Calu3 (cell line): ENCODE measurements at regions not wholly inside any gene's neighbourhood (a gene's known extent, or its start where the extent isn't known, plus 50 kb on each side); places are given as distances from the start of the nearest gene placed in this dataset.

ENCODE experiments used
- BruUV-seq: library from RNA; stranded (reverse); fragments of 400-500 nt; replicated peaks from 2 replicates; lab custom pipeline; 2021; lab: Mats Ljungman, UMichigan
- CTCF ChIA-PET: fragments of 300-600 bp; sonication (Branson Sonifier 250); formaldehyde crosslinking; loops from one replicate; lab custom pipeline; 2022; ENCODE audit warnings: antibody characterized with exemption; lab: Charles Lee
- DNase-seq: peaks from one replicate; pipeline ENCODE4 v3.0.0; 2022
- H3K27ac Mint-ChIP-seq: one replicate; pipeline ENCODE4 v1.8.0; 2022; ENCODE audit warnings: mixed read lengths; ENCODE audit not compliant: unreplicated experiment
- H3K27me3 Mint-ChIP-seq: one replicate; pipeline ENCODE4 v1.8.0; 2022; ENCODE audit warnings: mixed read lengths; ENCODE audit not compliant: unreplicated experiment
- H3K36me3 Mint-ChIP-seq: one replicate; pipeline ENCODE4 v1.8.0; 2022; ENCODE audit warnings: mild to moderate bottlenecking, moderate library complexity, mixed read lengths; ENCODE audit not compliant: insufficient read depth, unreplicated experiment
- H3K4me1 Mint-ChIP-seq: one replicate; pipeline ENCODE4 v1.8.0; 2022; ENCODE audit warnings: mild to moderate bottlenecking, low read depth, mixed read lengths; ENCODE audit not compliant: unreplicated experiment
- H3K4me3 Mint-ChIP-seq: one replicate; pipeline ENCODE4 v1.8.0; 2022; ENCODE audit warnings: mild to moderate bottlenecking, low read depth, moderate library complexity, mixed read lengths; ENCODE audit not compliant: unreplicated experiment
- H3K9me3 Mint-ChIP-seq: one replicate; pipeline ENCODE4 v1.8.0; 2022; ENCODE audit warnings: low read depth, mixed read lengths; ENCODE audit not compliant: unreplicated experiment
- CTCF ChIP-seq: fragments of 200-600 bp; IDR thresholded peaks from one replicate; pipeline ENCODE4 v1.8.0; 2022; ENCODE audit warnings: antibody characterized with exemption; ENCODE audit not compliant: unreplicated experiment
- intact Hi-C: fragments of 100-400 bp; cut with micrococcal nuclease; formaldehyde crosslinking; loops from one replicate; pipeline ENCODE4 v1.10.0; 2022; ENCODE audit not compliant: unreplicated experiment

GRCh38 chr1:217944550-217944949 lies 313.4 kb downstream of the SPATA17 start:
- DNase-seq: no peak
- intact Hi-C loops: no loop called here
- TF ChIP-seq CTCF: no peak
- Mint-ChIP-seq H3K27ac (no peak overlapping the region), H3K36me3 (no peaks in the 10 kb centered on the region), H3K9me3 (no peaks in the 10 kb centered on the region), H3K4me1 (peaks cover 6% of the 10 kb centered on the region), H3K27me3 (peaks cover 29% of the 10 kb centered on the region), H3K4me3 (no peak overlapping the region)
- BruUV-seq: no TSS peak
- CTCF ChIA-PET: no interaction called here

- no peak for DNase-seq
- no TSS peak for BruUV-seq
- Mint-ChIP-seq H3K9me3 (no peaks in the 10 kb centered on the region), H3K27ac (no peak overlapping the region), H3K36me3 (no peaks in the 10 kb centered on the region), H3K27me3 (peaks cover 11% of the 10 kb centered on the region), H3K4me1 (peaks cover 6% of the 10 kb centered on the region), H3K4me3 (no peak overlapping the region)
- intact Hi-C loops: no loop called here
- no peak for TF ChIP-seq CTCF
- CTCF ChIA-PET: interaction anchor here (0.7 kb wide), 1 partner anchor 368 kb away, joined by 3 read pairs; no protein-coding TSS in a partner anchor
These were observed 315.4 kb downstream of the SPATA17 start for GRCh38 chr1:217946511-217946910.

GRCh38 chr1:217948741-217949140 lies 317.6 kb downstream of the SPATA17 start:
- H3K36me3 Mint-ChIP-seq: no peaks in the 10 kb centered on the region
- intact Hi-C loops: no loop called here
- CTCF ChIA-PET: no interaction called here
- no peak overlapping the region for H3K4me3 Mint-ChIP-seq
- no peaks in the 10 kb centered on the region for H3K9me3 Mint-ChIP-seq
- no peak overlapping the region for H3K27ac Mint-ChIP-seq
- no peaks in the 10 kb centered on the region for H3K27me3 Mint-ChIP-seq
- no peak for DNase-seq
- TF ChIP-seq CTCF: no peak
- no TSS peak for BruUV-seq
- H3K4me1 Mint-ChIP-seq: peaks cover 13% of the 10 kb centered on the region

GRCh38 chr1:217953330-217953729 lies 322.2 kb downstream of the SPATA17 start:
- Mint-ChIP-seq H3K9me3 (no peaks in the 10 kb centered on the region), H3K4me3 (no peak overlapping the region), H3K36me3 (no peaks in the 10 kb centered on the region), H3K27me3 (no peaks in the 10 kb centered on the region), H3K4me1 (peaks cover 20% of the 10 kb centered on the region), H3K27ac (no peak overlapping the region)
- BruUV-seq: no TSS peak
- intact Hi-C loops: no loop called here
- DNase-seq: no peak
- CTCF ChIA-PET: no interaction called here
- TF ChIP-seq CTCF: no peak
